AG04449 (cell line): ENCODE measurements at regions not wholly inside any gene's neighbourhood (a gene's known extent, or its start where the extent isn't known, plus 50 kb on each side); places are given as distances from the start of the nearest gene placed in this dataset.

ENCODE experiments used
- CTCF ChIA-PET: fragments of 350-600 bp; formaldehyde crosslinking; extraction: SDS; loops from one replicate; lab custom pipeline; 2021; ENCODE audit warnings: antibody characterized with exemption; lab: Yijun Ruan, JAX
- POLR2A ChIA-PET: fragments of 400-600, 350-600 bp; formaldehyde crosslinking; extraction: SDS; loops from one replicate; lab custom pipeline; 2020; ENCODE audit warnings: antibody characterized with exemption, inconsistent platforms; lab: Yijun Ruan, JAX
- DNase-seq: peaks from one replicate; pipeline ENCODE4 v3.0.0-alpha.2; 2010; ENCODE audit warnings: low read depth, low spot score
- H3K4me3 ChIP-seq: 2 replicates; pipeline ENCODE4 v1.5.1; 2011; ENCODE audit warnings: low read depth, mild to moderate bottlenecking, control low read depth, low read length
- CTCF ChIP-seq: IDR thresholded peaks from one replicate; pipeline ENCODE4 v1.5.1; 2011; ENCODE audit warnings: mild to moderate bottlenecking, moderate library complexity, low read length, control low read depth, inconsistent platforms; ENCODE audit not compliant: insufficient read depth; ENCODE audit errors: missing control alignments

GRCh38 chr3:110901536-110901935 is 170.1 kb upstream of the NECTIN3 start:
- TF ChIP-seq CTCF = no peak
- ChIA-PET POLR2A (no interaction called here), CTCF (interaction anchor here (1.4 kb wide), 1 partner anchor 22 kb away, joined by 3 read pairs; no protein-coding TSS in a partner anchor)
- DNase-seq = no peak
- no peak overlapping the region for H3K4me3 ChIP-seq

GRCh38 chr3:110902453-110903085 is 169.0 kb upstream of the NECTIN3 start:
- no peak for TF ChIP-seq CTCF
- H3K4me3 ChIP-seq = no peak overlapping the region
- DNase-seq = no peak
- POLR2A ChIA-PET = no interaction called here
- CTCF ChIA-PET = no interaction called here

- H3K4me3 ChIP-seq = no peak overlapping the region
- POLR2A ChIA-PET = no interaction called here
- CTCF ChIA-PET = no interaction called here
- DNase-seq = no peak
- TF ChIP-seq CTCF = no peak
These were observed 167.7 kb upstream of the NECTIN3 start for GRCh38 chr3:110903771-110904519.

- DNase-seq = no peak
- no peak for TF ChIP-seq CTCF
- H3K4me3 ChIP-seq = no peak overlapping the region
- ChIA-PET POLR2A (no interaction called here), CTCF (no interaction called here)
These were observed 167.1 kb upstream of the NECTIN3 start for GRCh38 chr3:110904520-110904890.

GRCh38 chr3:110905121-110905520 is 166.5 kb upstream of the NECTIN3 start:
- TF ChIP-seq CTCF = no peak
- ChIA-PET CTCF (interaction anchor here (0.9 to 1.5 kb wide), 2 partner anchors 18 to 20 kb away, joined by 3 to 6 read pairs; no protein-coding TSS in a partner anchor), POLR2A (no interaction called here)
- H3K4me3 ChIP-seq = no peak overlapping the region
- no peak for DNase-seq

- TF ChIP-seq CTCF = no peak
- DNase-seq = no peak
- POLR2A ChIA-PET = no interaction called here
- CTCF ChIA-PET = no interaction called here
- H3K4me3 ChIP-seq = no peak overlapping the region
These were observed 161.8 kb upstream of the NECTIN3 start for GRCh38 chr3:110909839-110910238.
